IMR-90 (cell line): ENCODE measurements at regions not wholly inside any gene's neighbourhood (a gene's known extent, or its start where the extent isn't known, plus 50 kb on each side); places are given as distances from the start of the nearest gene placed in this dataset.

Experiments used
- ATAC-seq: fragments of 200-7000 bp; cut with Tn5 transposase; 2 replicates; pipeline ENCODE4 v1.9.1; 2020; ENCODE audit warnings: low read depth, mild to moderate bottlenecking, moderate library complexity
- BruUV-seq: library from RNA; stranded (reverse); fragments of 400-500 nt; replicated peaks from 2 replicates; lab custom pipeline; 2021; lab: Mats Ljungman, UMichigan
- CTCF ChIA-PET: fragments of 300-600 bp; formaldehyde crosslinking; extraction: SDS; loops from one replicate; lab custom pipeline; 2021; ENCODE audit warnings: antibody characterized with exemption; lab: Yijun Ruan, JAX
- POLR2A ChIA-PET: fragments of 300-600 bp; sonication (Branson Sonifier 250); formaldehyde crosslinking; loops from one replicate; lab custom pipeline; 2022; ENCODE audit warnings: antibody characterized with exemption; ENCODE audit not compliant: unreplicated experiment; lab: Charles Lee
- DNase-seq: peaks from one replicate; pipeline ENCODE4 v3.0.0; 2013
- H2AFZ ChIP-seq: replicated peaks from 2 replicates; pipeline ENCODE3; 2013; ENCODE audit warnings: low read length, mild to moderate bottlenecking; ENCODE audit not compliant: poor library complexity
- H2AK5ac ChIP-seq: 2 replicates; pipeline ENCODE4 v1.6.1; 2013; ENCODE audit warnings: low read depth, low read length, inconsistent platforms
- H2AK9ac ChIP-seq: replicated peaks from 2 replicates; pipeline ENCODE3; 2013; ENCODE audit warnings: mild to moderate bottlenecking, low read depth, low read length, moderate library complexity; ENCODE audit not compliant: poor library complexity
- H2BK120ac ChIP-seq: 2 replicates; pipeline ENCODE4 v1.6.1; 2013; ENCODE audit warnings: low read depth, low read length, inconsistent platforms
- H2BK15ac ChIP-seq: 3 replicates; pipeline ENCODE4 v1.6.1; 2013; ENCODE audit warnings: low read depth, low read length, inconsistent platforms
- H2BK20ac ChIP-seq: 2 replicates; pipeline ENCODE4 v1.6.1; 2013; ENCODE audit warnings: low read depth, mild to moderate bottlenecking, inconsistent platforms, low read length, moderate library complexity
- H2BK5ac ChIP-seq: 2 replicates; pipeline ENCODE4 v1.6.1; 2013; ENCODE audit warnings: mild to moderate bottlenecking, low read depth, low read length, inconsistent platforms; ENCODE audit not compliant: poor library complexity, severe bottlenecking
- H3K14ac ChIP-seq: replicated peaks from 2 replicates; pipeline ENCODE4 v1.6.1; 2013; ENCODE audit warnings: low read depth, low read length, inconsistent platforms
- H3K18ac ChIP-seq: 2 replicates; pipeline ENCODE4 v1.6.1; 2013; ENCODE audit warnings: low read depth, low read length, control low read depth
- H3K23ac ChIP-seq: 2 replicates; pipeline ENCODE4 v1.6.1; 2013; ENCODE audit warnings: low read depth, low read length, inconsistent platforms
- H3K27ac ChIP-seq: 2 replicates; pipeline ENCODE4 v1.5.1; 2013; ENCODE audit warnings: mild to moderate bottlenecking, control low read depth, low read length; ENCODE audit not compliant: insufficient read depth
- H3K27me3 ChIP-seq: 2 replicates; pipeline ENCODE4 v1.6.1; 2013; ENCODE audit warnings: low read length; ENCODE audit not compliant: control insufficient read depth, insufficient read depth
- H3K36me3 ChIP-seq: 2 replicates; pipeline ENCODE4 v1.6.1; 2013; ENCODE audit warnings: low read length, mixed read lengths; ENCODE audit not compliant: control insufficient read depth, insufficient read depth
- H3K4ac ChIP-seq: 2 replicates; pipeline ENCODE4 v1.6.1; 2013; ENCODE audit warnings: low read depth, low read length, inconsistent platforms
- H3K4me1 ChIP-seq: 2 replicates; pipeline ENCODE4 v1.6.1; 2013; ENCODE audit warnings: low read length, mixed read lengths; ENCODE audit not compliant: control insufficient read depth, insufficient read depth
- H3K4me2 ChIP-seq: 2 replicates; pipeline ENCODE4 v1.6.1; 2013; ENCODE audit warnings: low read depth, mild to moderate bottlenecking, control low read depth, low read length, moderate library complexity
- H3K4me3 ChIP-seq: 2 replicates; pipeline ENCODE4 v1.5.1; 2013; ENCODE audit warnings: low read depth, mild to moderate bottlenecking, control low read depth, low read length, moderate library complexity; ENCODE audit not compliant: insufficient read depth
- H3K56ac ChIP-seq: 2 replicates; pipeline ENCODE4 v1.6.1; 2013; ENCODE audit warnings: low read length, inconsistent platforms; ENCODE audit not compliant: insufficient read depth; ENCODE audit errors: extremely low read depth
- H3K79me1 ChIP-seq, 2 experiments: 2 replicates each; pipeline ENCODE4 v1.6.1; 2013; ENCODE audit warnings: low read length in 2 of 2, inconsistent platforms in 1 of 2, low read depth in 1 of 2
- H3K9ac ChIP-seq: 2 replicates; pipeline ENCODE4 v1.6.1; 2013; ENCODE audit warnings: low read depth, low read length, control low read depth
- H3K9me1 ChIP-seq: 2 replicates; pipeline ENCODE4 v1.6.1; 2013; ENCODE audit warnings: low read length, inconsistent platforms; ENCODE audit not compliant: insufficient read depth
- H3K9me3 ChIP-seq: 2 replicates; pipeline ENCODE4 v1.6.1; 2013; ENCODE audit warnings: low read length; ENCODE audit not compliant: control insufficient read depth, insufficient read depth
- H4K20me1 ChIP-seq: 2 replicates; pipeline ENCODE4 v1.6.1; 2013; ENCODE audit warnings: low read length, inconsistent platforms; ENCODE audit not compliant: insufficient read depth
- H4K5ac ChIP-seq: 2 replicates; pipeline ENCODE4 v1.6.1; 2013; ENCODE audit warnings: mild to moderate bottlenecking, low read depth, low read length, control low read depth
- H4K8ac ChIP-seq, 2 experiments: 2 replicates each; pipeline ENCODE4 v1.6.1; 2013; ENCODE audit warnings: low read depth in 2 of 2, low read length in 2 of 2, control low read depth in 1 of 2, inconsistent platforms in 1 of 2
- H4K91ac ChIP-seq: 2 replicates; pipeline ENCODE4 v1.6.1; 2013; ENCODE audit warnings: low read depth, low read length, inconsistent platforms; ENCODE audit not compliant: insufficient read depth
- BHLHE40 ChIP-seq: fragments of 150-350 bp; IDR thresholded peaks from 2 replicates; pipeline ENCODE4 v1.6.1; 2016; ENCODE audit warnings: mild to moderate bottlenecking, low read depth, low read length
- CEBPB ChIP-seq: IDR thresholded peaks from 2 replicates; pipeline ENCODE4 v1.6.1; 2012; ENCODE audit warnings: low read depth, low read length, improper control_type of control experiment
- CHD1 ChIP-seq: IDR thresholded peaks from 2 replicates; pipeline ENCODE4 v1.6.1; 2012; ENCODE audit warnings: low read depth, low read length, improper control_type of control experiment
- FOS ChIP-seq: fragments of 150-350 bp; IDR thresholded peaks from 2 replicates; pipeline ENCODE4 v1.6.1; 2016; ENCODE audit warnings: low read depth, low read length
- MAFK ChIP-seq: IDR thresholded peaks from 2 replicates; pipeline ENCODE4 v1.6.1; 2012; ENCODE audit warnings: low read depth, low read length, improper control_type of control experiment
- MAZ ChIP-seq: IDR thresholded peaks from 2 replicates; pipeline ENCODE4 v1.6.1; 2012; ENCODE audit warnings: low read depth, mild to moderate bottlenecking, low read length, improper control_type of control experiment, moderate library complexity, borderline replicate concordance
- MXI1 ChIP-seq: IDR thresholded peaks from 2 replicates; pipeline ENCODE4 v1.6.1; 2012; ENCODE audit warnings: low read depth, mild to moderate bottlenecking, low read length, moderate library complexity, borderline replicate concordance
- NFE2L2 ChIP-seq: fragments of 150-350 bp; IDR thresholded peaks from 2 replicates; pipeline ENCODE4 v1.6.1; 2016; ENCODE audit warnings: low read depth, mild to moderate bottlenecking, low read length
- POLR2A ChIP-seq: IDR thresholded peaks from 2 replicates; pipeline ENCODE4 v1.6.1; 2012; ENCODE audit warnings: mild to moderate bottlenecking, low read depth, low read length
- RAD21 ChIP-seq: IDR thresholded peaks from 2 replicates; pipeline ENCODE4 v1.6.1; 2012; ENCODE audit warnings: low read length, improper control_type of control experiment
- RFX5 ChIP-seq: IDR thresholded peaks from 2 replicates; pipeline ENCODE4 v1.8.0; 2012; ENCODE audit warnings: low read depth, mild to moderate bottlenecking, low read length, moderate library complexity
- SMC3 ChIP-seq: fragments of 150-350 bp; IDR thresholded peaks from 2 replicates; pipeline ENCODE4 v1.6.1; 2016; ENCODE audit warnings: low read depth, mild to moderate bottlenecking, antibody characterized with exemption, low read length, moderate library complexity
- WGBS, 2 experiments: methylation state at CpG; one replicate each; pipeline versions ENCODE4 v1.1.5 to v1.1.7; 2013; ENCODE audit warnings: missing lambda C conversion rate in 2 of 2; ENCODE audit not compliant: insufficient read length in 1 of 2; ENCODE audit errors: extremely low coverage in 2 of 2; 5-methylcytosine and 5-hydroxymethylcytosine counted together
- dilution Hi-C: fragments of 300-500 bp; cut with HindIII; formaldehyde crosslinking; loops from one replicate; pipeline ENCODE4 v1.14.3; 2018; ENCODE audit warnings: low sequenced_read_pairs; ENCODE audit not compliant: unreplicated experiment
- in situ Hi-C: fragments of 300-500 bp; cut with MboI; formaldehyde crosslinking; loops from 3 replicates; pipeline ENCODE4 v1.14.3; 2019; ENCODE audit warnings: low sequenced_read_pairs, inconsistent platforms, mixed read lengths
- intact Hi-C: fragments of 100-400 bp; cut with micrococcal nuclease; formaldehyde crosslinking; loops from 2 replicates; pipeline ENCODE4 v1.10.0; 2022
- TF ChIP-seq, protein P1 (sequence below): fragments of 150-350 bp; IDR thresholded peaks from 2 replicates; pipeline ENCODE4 v1.6.1; 2017; ENCODE audit warnings: mild to moderate bottlenecking, antibody characterized with exemption, low read length, low read depth
- TF ChIP-seq, protein P2 (sequence below): fragments of 150-350 bp; IDR thresholded peaks from 2 replicates; pipeline ENCODE4 v1.6.1; 2016; ENCODE audit warnings: low read depth, mild to moderate bottlenecking, low read length, moderate library complexity, borderline replicate concordance
- TF ChIP-seq, protein P3 (sequence below): conservative IDR thresholded peaks from 2 replicates; pipeline ENCODE4 v1.5.1; 2012; ENCODE audit warnings: mild to moderate bottlenecking, low read depth, low read length, improper control_type of control experiment

DNA sequence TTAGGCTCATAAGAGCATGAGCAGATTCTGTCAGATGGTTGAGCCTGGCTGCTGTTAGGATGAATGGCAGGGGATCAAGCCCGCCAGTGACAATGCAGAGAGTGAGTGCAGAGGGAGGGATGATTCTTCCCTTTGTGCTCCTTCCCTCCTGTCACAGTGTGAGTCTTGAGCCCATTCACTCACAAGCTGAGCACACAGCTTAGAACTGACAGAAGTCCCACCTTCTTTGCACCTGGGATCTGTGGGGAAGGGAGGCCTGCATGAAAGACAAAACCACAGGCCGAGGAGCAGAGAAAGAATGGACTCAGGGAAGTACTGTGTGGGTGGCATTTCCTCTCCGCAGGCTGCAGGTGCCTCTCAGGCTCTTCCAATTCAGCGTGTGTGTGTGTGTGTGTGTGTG lies 160.6 kb downstream of the KCNA5 start:
- intact Hi-C loops = no loop called here
- Histone ChIP-seq H4K91ac (no peak overlapping the region), H3K27me3 (peaks cover 3% of the 10 kb centered on the region; the same call in 1 of the 2 replicates), H3K4me1 (peaks cover 4% of the 10 kb centered on the region; the same call in 1 of the 2 replicates), H3K4me2 (no peak overlapping the region), H3K9ac (no peak overlapping the region), H3K18ac (no peak overlapping the region), H3K36me3 (no peaks in the 10 kb centered on the region), H3K27ac (no peak overlapping the region), H3K4ac (no peak overlapping the region), H2AFZ (no peak overlapping the region), H2BK15ac (no peak overlapping the region), H4K5ac (no peak overlapping the region), H2AK5ac (no peak overlapping the region), H2BK20ac (no peak overlapping the region), H2BK5ac (no peak overlapping the region), H3K23ac (no peak overlapping the region), H2AK9ac (no peak overlapping the region), H3K4me3 (no peak overlapping the region), H4K8ac (no peak overlapping the region), H3K9me1 (peaks cover 5% of the 10 kb centered on the region; the same call in 1 of the 2 replicates), H2BK120ac (no peak overlapping the region), H3K56ac (no peak overlapping the region), H3K9me3 (no peaks in the 10 kb centered on the region), H3K79me1 (no peaks in the 10 kb centered on the region), H4K20me1 (no peaks in the 10 kb centered on the region), H3K14ac (no peak overlapping the region)
- BruUV-seq = no TSS peak
- ATAC-seq (no peak), DNase-seq (no peak)
- WGBS, 2 experiments = no CpG with 5 or more reads among the region's 4 CpGs
- CTCF ChIA-PET = no interaction called here
- TF ChIP-seq RAD21 = no peak
- TF ChIP-seq CHD1 = no peak
- no peak for TF ChIP-seq FOS
- TF ChIP-seq CEBPB = no peak
- no peak for TF ChIP-seq MAZ
- no peak for TF ChIP-seq RFX5
- no peak for TF ChIP-seq MAFK
- TF ChIP-seq, protein P1, sequence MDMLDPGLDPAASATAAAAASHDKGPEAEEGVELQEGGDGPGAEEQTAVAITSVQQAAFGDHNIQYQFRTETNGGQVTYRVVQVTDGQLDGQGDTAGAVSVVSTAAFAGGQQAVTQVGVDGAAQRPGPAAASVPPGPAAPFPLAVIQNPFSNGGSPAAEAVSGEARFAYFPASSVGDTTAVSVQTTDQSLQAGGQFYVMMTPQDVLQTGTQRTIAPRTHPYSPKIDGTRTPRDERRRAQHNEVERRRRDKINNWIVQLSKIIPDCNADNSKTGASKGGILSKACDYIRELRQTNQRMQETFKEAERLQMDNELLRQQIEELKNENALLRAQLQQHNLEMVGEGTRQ = no peak
- no peak for TF ChIP-seq SMC3
- TF ChIP-seq NFE2L2 = no peak
- no peak for TF ChIP-seq MXI1
- TF ChIP-seq, protein P2, sequence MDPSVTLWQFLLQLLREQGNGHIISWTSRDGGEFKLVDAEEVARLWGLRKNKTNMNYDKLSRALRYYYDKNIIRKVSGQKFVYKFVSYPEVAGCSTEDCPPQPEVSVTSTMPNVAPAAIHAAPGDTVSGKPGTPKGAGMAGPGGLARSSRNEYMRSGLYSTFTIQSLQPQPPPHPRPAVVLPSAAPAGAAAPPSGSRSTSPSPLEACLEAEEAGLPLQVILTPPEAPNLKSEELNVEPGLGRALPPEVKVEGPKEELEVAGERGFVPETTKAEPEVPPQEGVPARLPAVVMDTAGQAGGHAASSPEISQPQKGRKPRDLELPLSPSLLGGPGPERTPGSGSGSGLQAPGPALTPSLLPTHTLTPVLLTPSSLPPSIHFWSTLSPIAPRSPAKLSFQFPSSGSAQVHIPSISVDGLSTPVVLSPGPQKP = no peak
- TF ChIP-seq, protein P3, sequence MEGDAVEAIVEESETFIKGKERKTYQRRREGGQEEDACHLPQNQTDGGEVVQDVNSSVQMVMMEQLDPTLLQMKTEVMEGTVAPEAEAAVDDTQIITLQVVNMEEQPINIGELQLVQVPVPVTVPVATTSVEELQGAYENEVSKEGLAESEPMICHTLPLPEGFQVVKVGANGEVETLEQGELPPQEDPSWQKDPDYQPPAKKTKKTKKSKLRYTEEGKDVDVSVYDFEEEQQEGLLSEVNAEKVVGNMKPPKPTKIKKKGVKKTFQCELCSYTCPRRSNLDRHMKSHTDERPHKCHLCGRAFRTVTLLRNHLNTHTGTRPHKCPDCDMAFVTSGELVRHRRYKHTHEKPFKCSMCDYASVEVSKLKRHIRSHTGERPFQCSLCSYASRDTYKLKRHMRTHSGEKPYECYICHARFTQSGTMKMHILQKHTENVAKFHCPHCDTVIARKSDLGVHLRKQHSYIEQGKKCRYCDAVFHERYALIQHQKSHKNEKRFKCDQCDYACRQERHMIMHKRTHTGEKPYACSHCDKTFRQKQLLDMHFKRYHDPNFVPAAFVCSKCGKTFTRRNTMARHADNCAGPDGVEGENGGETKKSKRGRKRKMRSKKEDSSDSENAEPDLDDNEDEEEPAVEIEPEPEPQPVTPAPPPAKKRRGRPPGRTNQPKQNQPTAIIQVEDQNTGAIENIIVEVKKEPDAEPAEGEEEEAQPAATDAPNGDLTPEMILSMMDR = no peak
- TF ChIP-seq POLR2A = no peak
- TF ChIP-seq BHLHE40 = no peak
- dilution Hi-C loops = no loop called here
- POLR2A ChIA-PET = no interaction called here
- in situ Hi-C loops = no loop called here
